Parathyroid adenoma (tissue), 2 donors: ENCODE measurements at regions not wholly inside any gene's neighbourhood (a gene's known extent, or its start where the extent isn't known, plus 50 kb on each side); places are given as distances from the start of the nearest gene placed in this dataset.

Source experiments
- H2AFZ ChIP-seq: fragments of 300-600 bp; sonication (generic); one replicate; pipeline ENCODE4 v1.7.0; 2017; ENCODE audit warnings: antibody characterized with exemption, mild to moderate bottlenecking
- H3K27ac ChIP-seq: fragments of 300-600 bp; sonication (generic); one replicate; pipeline ENCODE4 v1.7.0; 2017
- H3K27me3 ChIP-seq: fragments of 300-600 bp; sonication (generic); one replicate; pipeline ENCODE4 v1.7.0; 2017; ENCODE audit warnings: low read length; ENCODE audit not compliant: control insufficient read depth, insufficient read depth
- H3K36me3 ChIP-seq: fragments of 300-600 bp; sonication (generic); one replicate; pipeline ENCODE4 v1.7.0; 2017; ENCODE audit warnings: low read length; ENCODE audit not compliant: control insufficient read depth, insufficient read depth
- H3K4me1 ChIP-seq: fragments of 300-600 bp; sonication (generic); one replicate; pipeline ENCODE4 v1.7.0; 2017; ENCODE audit warnings: control low read depth
- H3K4me2 ChIP-seq: fragments of 300-600 bp; sonication (generic); one replicate; pipeline ENCODE4 v1.7.0; 2017; ENCODE audit warnings: low read length
- H3K4me3 ChIP-seq: fragments of 300-600 bp; sonication (generic); one replicate; pipeline ENCODE4 v1.7.0; 2017; ENCODE audit warnings: low read depth, low read length
- H3K79me2 ChIP-seq: fragments of 300-600 bp; sonication (generic); one replicate; pipeline ENCODE4 v1.7.0; 2017; ENCODE audit warnings: control low read depth
- H3K9ac ChIP-seq: fragments of 300-600 bp; sonication (generic); one replicate; pipeline ENCODE4 v1.7.0; 2017; ENCODE audit warnings: mild to moderate bottlenecking
- H3K9me3 ChIP-seq: fragments of 300-600 bp; sonication (generic); one replicate; pipeline ENCODE4 v1.7.0; 2017; ENCODE audit warnings: low read length; ENCODE audit not compliant: control insufficient read depth
- CTCF ChIP-seq: fragments of 300-600 bp; sonication (generic); IDR thresholded peaks from one replicate; pipeline ENCODE4 v1.7.0; 2017; ENCODE audit warnings: antibody characterized with exemption, mild to moderate bottlenecking
- donor health status: primary hyperparathyroidism.

GRCh38 chr4:105057370-105058105, 89.1 kb upstream of the TET2 start:
- no peak for TF ChIP-seq CTCF
- no peak overlapping the region for H3K4me3 ChIP-seq

GRCh38 chr4:105058177-105058812, 88.4 kb upstream of the TET2 start:
- Histone ChIP-seq H3K9ac (no peak overlapping the region), H3K27ac (no peak overlapping the region), H3K27me3 (no peaks in the 10 kb centered on the region), H3K79me2 (no peaks in the 10 kb centered on the region), H2AFZ (no peak overlapping the region), H3K4me2 (no peak overlapping the region), H3K9me3 (no peaks in the 10 kb centered on the region), H3K36me3 (no peaks in the 10 kb centered on the region), H3K4me1 (no peaks in the 10 kb centered on the region), H3K4me3 (no peak overlapping the region)
- no peak for TF ChIP-seq CTCF

More at GRCh38 chr4:105057370-105058105, 89.1 kb upstream of the TET2 start:
- H3K36me3 ChIP-seq, result no peaks in the 10 kb centered on the region
- H3K9ac ChIP-seq, result no peak overlapping the region
- no peak overlapping the region for H2AFZ ChIP-seq
- no peak overlapping the region for H3K27ac ChIP-seq
- no peaks in the 10 kb centered on the region for H3K27me3 ChIP-seq
- H3K4me1 ChIP-seq, result no peaks in the 10 kb centered on the region
- no peaks in the 10 kb centered on the region for H3K79me2 ChIP-seq
- no peak overlapping the region for H3K4me2 ChIP-seq
- H3K9me3 ChIP-seq, result no peaks in the 10 kb centered on the region

- H3K9ac ChIP-seq, result no peak overlapping the region
- H3K27me3 ChIP-seq, result no peaks in the 10 kb centered on the region
- H3K4me3 ChIP-seq, result no peak overlapping the region
- H2AFZ ChIP-seq, result no peak overlapping the region
- H3K27ac ChIP-seq, result no peak overlapping the region
- H3K79me2 ChIP-seq, result no peaks in the 10 kb centered on the region
- no peaks in the 10 kb centered on the region for H3K36me3 ChIP-seq
- no peak for TF ChIP-seq CTCF
- H3K9me3 ChIP-seq, result no peaks in the 10 kb centered on the region
- H3K4me2 ChIP-seq, result no peak overlapping the region
- no peaks in the 10 kb centered on the region for H3K4me1 ChIP-seq
Measured at GRCh38 chr4:105059337-105059736, 87.3 kb upstream of the TET2 start.

- no peaks in the 10 kb centered on the region for H3K9me3 ChIP-seq
- H3K27me3 ChIP-seq, result no peaks in the 10 kb centered on the region
- H3K36me3 ChIP-seq, result no peaks in the 10 kb centered on the region
- H3K79me2 ChIP-seq, result no peaks in the 10 kb centered on the region
- H3K9ac ChIP-seq, result no peak overlapping the region
- no peak overlapping the region for H3K27ac ChIP-seq
- no peak overlapping the region for H2AFZ ChIP-seq
- no peak for TF ChIP-seq CTCF
- no peak overlapping the region for H3K4me3 ChIP-seq
- no peak overlapping the region for H3K4me2 ChIP-seq
- H3K4me1 ChIP-seq, result no peaks in the 10 kb centered on the region
Measured at GRCh38 chr4:105060628-105061027, 86.0 kb upstream of the TET2 start.
